MCF 10A (cell line): ENCODE measurements at regions not wholly inside any gene's neighbourhood (a gene's known extent, or its start where the extent isn't known, plus 50 kb on each side); places are given as distances from the start of the nearest gene placed in this dataset.

Experiments used
- BruUV-seq: library from RNA; stranded (reverse); fragments of 400-500 nt; replicated peaks from 2 replicates; lab custom pipeline; 2021; lab: Mats Ljungman, UMichigan
- CTCF ChIA-PET: fragments of 300-600 bp; sonication (Branson Sonifier 250); formaldehyde crosslinking; extraction: SDS; loops from one replicate; lab custom pipeline; 2021; ENCODE audit warnings: antibody characterized with exemption, inconsistent platforms; lab: Yijun Ruan, JAX
- POLR2A ChIA-PET: fragments of 300-600, 350-650 bp; sonication (Branson Sonifier 250); formaldehyde crosslinking; extraction: SDS; loops from one replicate; lab custom pipeline; 2020; ENCODE audit warnings: antibody characterized with exemption, inconsistent platforms; lab: Yijun Ruan, JAX
- DNase-seq: peaks from one replicate; pipeline ENCODE4 v3.0.0-alpha.2; 2018; ENCODE audit not compliant: unreplicated experiment
- H3K27ac Mint-ChIP-seq: one replicate; pipeline ENCODE4 v1.8.0; 2022; ENCODE audit warnings: mild to moderate bottlenecking, low read depth, mixed read lengths; ENCODE audit not compliant: unreplicated experiment
- H3K27me3 Mint-ChIP-seq: one replicate; pipeline ENCODE4 v1.8.0; 2022; ENCODE audit warnings: mixed read lengths; ENCODE audit not compliant: insufficient read depth, unreplicated experiment
- H3K36me3 Mint-ChIP-seq: one replicate; pipeline ENCODE4 v1.8.0; 2022; ENCODE audit warnings: mild to moderate bottlenecking, moderate library complexity, mixed read lengths; ENCODE audit not compliant: insufficient read depth, unreplicated experiment
- H3K4me1 Mint-ChIP-seq: one replicate; pipeline ENCODE4 v1.8.0; 2022; ENCODE audit warnings: mixed read lengths; ENCODE audit not compliant: insufficient read depth, unreplicated experiment
- H3K4me3 Mint-ChIP-seq: one replicate; pipeline ENCODE4 v1.8.0; 2022; ENCODE audit warnings: mild to moderate bottlenecking, moderate library complexity, mixed read lengths; ENCODE audit not compliant: unreplicated experiment
- H3K9me3 Mint-ChIP-seq: one replicate; pipeline ENCODE4 v1.8.0; 2022; ENCODE audit warnings: mixed read lengths; ENCODE audit not compliant: unreplicated experiment
- CTCF ChIP-seq: fragments of 200-600 bp; IDR thresholded peaks from one replicate; pipeline ENCODE4 v1.8.0; 2022; ENCODE audit warnings: antibody characterized with exemption, mild to moderate bottlenecking; ENCODE audit not compliant: unreplicated experiment
- intact Hi-C: fragments of 100-400 bp; cut with micrococcal nuclease; formaldehyde crosslinking; loops from 2 replicates; pipeline ENCODE4 v1.14.1; 2022

DNA sequence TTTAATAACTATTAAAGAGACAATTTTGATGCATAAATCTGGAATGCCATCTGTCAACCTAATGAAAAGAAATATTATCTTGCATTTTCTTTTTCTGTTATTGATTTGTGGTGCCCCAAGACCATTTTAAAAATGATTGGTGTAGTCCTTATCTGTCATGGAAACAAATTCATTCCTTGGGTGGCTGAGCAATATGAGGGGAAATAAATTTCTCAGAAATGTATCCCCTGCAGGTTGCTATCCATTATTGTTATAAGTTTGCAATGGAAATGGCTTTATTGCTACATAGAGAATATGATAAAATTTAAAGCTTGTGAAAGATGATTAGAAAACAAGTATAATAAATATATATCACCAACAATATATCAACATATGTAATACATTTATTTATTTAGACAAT lies 607.0 kb downstream of the DNAJB9 start:
- H3K4me3 Mint-ChIP-seq = no peak overlapping the region
- no peaks in the 10 kb centered on the region for H3K9me3 Mint-ChIP-seq
- DNase-seq = no peak
- no TSS peak for BruUV-seq
- intact Hi-C loops = no loop called here
- POLR2A ChIA-PET = interaction anchor here (0.6 kb wide), 1 partner anchor 7 kb away, joined by 3 read pairs; no protein-coding TSS in a partner anchor
- H3K36me3 Mint-ChIP-seq = no peaks in the 10 kb centered on the region
- CTCF ChIA-PET = no interaction called here
- H3K27me3 Mint-ChIP-seq = no peaks in the 10 kb centered on the region
- no peaks in the 10 kb centered on the region for H3K4me1 Mint-ChIP-seq
- TF ChIP-seq CTCF = no peak
- H3K27ac Mint-ChIP-seq = no peak overlapping the region

DNA sequence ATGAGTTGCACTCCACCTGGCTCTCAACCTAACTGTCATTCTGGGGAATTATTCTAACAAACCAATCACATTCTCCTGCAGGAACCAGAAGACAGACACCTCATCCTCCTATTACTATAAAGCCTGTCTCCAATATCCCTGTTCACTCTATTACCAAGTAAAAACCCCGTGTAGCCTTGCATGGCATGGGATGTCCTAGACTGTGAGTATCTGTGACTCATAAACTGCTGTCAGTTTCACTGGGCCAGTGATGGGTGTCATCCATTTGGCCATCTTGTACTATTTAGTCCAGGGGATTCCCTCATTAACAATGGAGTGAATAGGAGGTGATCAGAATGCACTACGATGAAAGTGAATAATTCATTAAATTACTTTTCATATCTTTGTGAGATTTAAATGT lies 608.7 kb downstream of the DNAJB9 start:
- ChIA-PET POLR2A (no interaction called here), CTCF (no interaction called here)
- Mint-ChIP-seq H3K36me3 (no peaks in the 10 kb centered on the region), H3K27me3 (no peaks in the 10 kb centered on the region), H3K4me3 (no peak overlapping the region), H3K9me3 (no peaks in the 10 kb centered on the region), H3K4me1 (no peaks in the 10 kb centered on the region), H3K27ac (no peak overlapping the region)
- TF ChIP-seq CTCF = no peak
- intact Hi-C loops = no loop called here
- BruUV-seq = no TSS peak
- DNase-seq = no peak

GRCh38 chr7:109179601-109180000 lies 609.9 kb downstream of the DNAJB9 start:
- Mint-ChIP-seq H3K36me3 (no peaks in the 10 kb centered on the region), H3K4me1 (no peaks in the 10 kb centered on the region), H3K4me3 (no peak overlapping the region), H3K9me3 (no peaks in the 10 kb centered on the region), H3K27ac (no peak overlapping the region), H3K27me3 (no peaks in the 10 kb centered on the region)
- ChIA-PET CTCF (interaction anchor here (0.7 kb wide), 1 partner anchor 10 kb away, joined by 3 read pairs; no protein-coding TSS in a partner anchor), POLR2A (no interaction called here)
- no peak for TF ChIP-seq CTCF
- intact Hi-C loops = no loop called here
- DNase-seq = no peak
- BruUV-seq = no TSS peak

GRCh38 chr7:109190766-109191398 lies 621.2 kb downstream of the DNAJB9 start:
- Mint-ChIP-seq H3K27me3 (no peaks in the 10 kb centered on the region), H3K4me3 (no peak overlapping the region), H3K36me3 (no peaks in the 10 kb centered on the region), H3K27ac (no peak overlapping the region), H3K9me3 (no peaks in the 10 kb centered on the region), H3K4me1 (no peaks in the 10 kb centered on the region)
- POLR2A ChIA-PET = no interaction called here
- DNase-seq = no peak
- no peak for TF ChIP-seq CTCF
- intact Hi-C loops = no loop called here
- CTCF ChIA-PET = no interaction called here
- no TSS peak for BruUV-seq
